ENCODE measurements at regions not wholly inside any gene's neighbourhood (a gene's known extent, or its start where the extent isn't known, plus 50 kb on each side); places are given as distances from the start of the nearest gene placed in this dataset.

GRCh38 chr2:72004976-72005375 is 142.7 kb downstream of the CYP26B1 start:
- Histone ChIP-seq H3K27me3 (ENCODE audit: control insufficient read depth in 1 of 2, insufficient read depth in 2 of 2, low read length in 2 of 2) (peaks cover 0 to 80% of the 10 kb centered on the region in 2 experiments; a peak in 4 of 5 replicates), H4K20me1 (ENCODE audit: insufficient read depth, low read length) (no peaks in the 10 kb centered on the region; the same call in 1 of the 2 replicates), H3K4me2 (ENCODE audit: low read depth, low read length) (no peak overlapping the region), H3K36me3 (replicated peaks in 1 of 2; ENCODE audit: control insufficient read depth in 1 of 2, insufficient read depth in 2 of 2, low read length in 2 of 2) (no peaks in the 10 kb centered on the region), H3K9me3 (ENCODE audit: low read length) (no peaks in the 10 kb centered on the region), H3K4me3 (replicated peaks in 1 of 3; ENCODE audit: insufficient read depth in 1 of 3, low read depth in 2 of 3, low read length in 3 of 3) (no peak overlapping the region), H2AFZ (ENCODE audit: low read length) (no peak overlapping the region), H3K4me1 (ENCODE audit: insufficient read depth, low read length) (no peaks in the 10 kb centered on the region), H3K79me2 (ENCODE audit: insufficient read depth, low read length) (no peaks in the 10 kb centered on the region), H3K9ac (ENCODE audit: insufficient read depth, low read depth, low read length) (no peak overlapping the region), H3K27ac (ENCODE audit: extremely low read length, insufficient read depth, low read length) (no peak overlapping the region)
- POLR2A ChIA-PET: no interaction called here
- ATAC-seq (no peak), FAIRE-seq (no peak), DNase-seq (ENCODE audit: low spot score) (no peak)
- in situ Hi-C loops (cut with HindIII; ENCODE audit: extremely low pct_ligation_motif_present, low pct_unique_long_range_greater_than_20kb): no loop called here
- 33% methylated on average over 6 of the region's 6 CpGs for WGBS (ENCODE audit: low lambda C conversion rate)
- TF ChIP-seq ZMYM2 (CRISPR knock-in tag; IDR thresholded peaks at IDR 0.05) (no peak), ZNF660 (CRISPR knock-in tag; IDR thresholded peaks at IDR 0.05; ENCODE audit: borderline replicate concordance, low read depth) (no peak)
- intact Hi-C loops (cut with micrococcal nuclease; ENCODE audit: unreplicated experiment): no loop called here
- CTCF ChIA-PET (ENCODE audit: low intra/inter-chr PET ratio, low total read pairs): no interaction called here
- BruUV-seq (replicated peaks): no TSS peak

- Histone ChIP-seq H4K20me1 (ENCODE audit: insufficient read depth, low read length) (no peaks in the 10 kb centered on the region; the same call in 1 of the 2 replicates), H3K36me3 (replicated peaks in 1 of 2; ENCODE audit: control insufficient read depth in 1 of 2, insufficient read depth in 2 of 2, low read length in 2 of 2) (no peaks in the 10 kb centered on the region), H3K79me2 (ENCODE audit: insufficient read depth, low read length) (no peaks in the 10 kb centered on the region), H2AFZ (ENCODE audit: low read length) (no peak overlapping the region), H3K4me1 (ENCODE audit: insufficient read depth, low read length) (no peaks in the 10 kb centered on the region), H3K27me3 (ENCODE audit: control insufficient read depth in 1 of 2, insufficient read depth in 2 of 2, low read length in 2 of 2) (peaks cover 0 to 79% of the 10 kb centered on the region in 2 experiments; a peak in 4 of 5 replicates), H3K9me3 (ENCODE audit: low read length) (no peaks in the 10 kb centered on the region), H3K4me2 (ENCODE audit: low read depth, low read length) (no peak overlapping the region), H3K27ac (ENCODE audit: extremely low read length, insufficient read depth, low read length) (no peak overlapping the region), H3K9ac (ENCODE audit: insufficient read depth, low read depth, low read length) (no peak overlapping the region), H3K4me3 (replicated peaks in 1 of 3; ENCODE audit: insufficient read depth in 1 of 3, low read depth in 2 of 3, low read length in 3 of 3) (no peak overlapping the region)
- in situ Hi-C loops (cut with HindIII; ENCODE audit: extremely low pct_ligation_motif_present, low pct_unique_long_range_greater_than_20kb) (no loop called here), intact Hi-C loops (cut with micrococcal nuclease; ENCODE audit: unreplicated experiment) (no loop called here)
- BruUV-seq (replicated peaks): no TSS peak
- no peak for TF ChIP-seq ZNF773 (CRISPR knock-in tag; IDR thresholded peaks at IDR 0.05; ENCODE audit: borderline replicate concordance)
- TF ChIP-seq IRX3 (CRISPR knock-in tag; IDR thresholded peaks at IDR 0.05; ENCODE audit: borderline replicate concordance, low read depth): no peak
- no peak for TF ChIP-seq CHCHD3 (CRISPR knock-in tag; IDR thresholded peaks at IDR 0.05)
- no peak for TF ChIP-seq TMF1 (CRISPR knock-in tag; IDR thresholded peaks at IDR 0.05; ENCODE audit: low read depth)
- ATAC-seq: no peak
- ChIA-PET POLR2A (no interaction called here), CTCF (ENCODE audit: low intra/inter-chr PET ratio, low total read pairs) (no interaction called here)
- WGBS (ENCODE audit: low lambda C conversion rate): 48% methylated on average over 7 of the region's 7 CpGs
- no peak for DNase-seq (ENCODE audit: low spot score)
- FAIRE-seq: no peak
Measured at GRCh38 chr2:72004201-72004915, 143.3 kb downstream of the CYP26B1 start.

Measured in HepG2 (cell line).